ENCODE measurements at regions not wholly inside any gene's neighbourhood (a gene's known extent, or its start where the extent isn't known, plus 50 kb on each side); places are given as distances from the start of the nearest gene placed in this dataset.
"Not testable (repeated sequence)": the region's sequence is repeated elsewhere in the genome, so short reads cannot be mapped to it uniquely, and the experiment has no call there.

DNA sequence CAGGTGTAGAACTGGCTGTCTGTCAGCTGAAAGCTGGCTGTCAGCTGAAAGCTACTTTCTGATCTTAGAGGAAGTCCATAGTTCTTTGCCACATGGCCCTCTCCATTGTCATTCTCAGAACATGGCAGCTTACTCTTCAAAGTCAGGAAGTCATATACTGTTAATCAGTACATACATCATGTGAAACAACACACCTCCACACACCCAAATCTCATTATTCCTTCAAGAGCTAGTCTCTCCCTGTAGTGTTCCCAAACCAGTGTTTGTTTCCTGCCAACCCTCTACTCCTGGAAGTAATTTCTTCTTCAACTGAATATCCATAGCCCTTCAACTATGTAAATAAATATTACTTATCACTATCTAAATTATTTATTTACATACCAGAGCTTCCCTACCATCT, 58.9 kb downstream of the OR5AK2 start:
- no peak for DNase-seq

DNA sequence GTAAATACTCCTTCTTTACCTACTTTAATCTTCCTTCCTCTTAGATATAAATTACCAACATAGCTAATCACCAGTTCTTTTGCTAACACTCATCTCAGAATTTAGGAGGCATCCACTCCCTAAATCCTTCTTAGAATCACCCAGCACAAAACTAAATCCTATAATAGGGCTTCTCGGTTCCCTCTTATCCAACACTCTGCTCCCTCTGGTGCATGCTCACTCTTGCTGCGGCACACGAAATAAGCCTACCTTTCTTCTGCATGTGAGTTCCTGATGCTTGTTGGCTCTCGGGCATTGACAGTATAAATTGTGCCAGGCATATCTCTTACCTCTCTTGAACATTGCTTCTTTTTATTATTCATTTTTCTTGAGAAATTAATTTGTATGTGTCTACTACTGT, 61.0 kb downstream of the OR5AK2 start:
- DNase-seq = no peak

DNA sequence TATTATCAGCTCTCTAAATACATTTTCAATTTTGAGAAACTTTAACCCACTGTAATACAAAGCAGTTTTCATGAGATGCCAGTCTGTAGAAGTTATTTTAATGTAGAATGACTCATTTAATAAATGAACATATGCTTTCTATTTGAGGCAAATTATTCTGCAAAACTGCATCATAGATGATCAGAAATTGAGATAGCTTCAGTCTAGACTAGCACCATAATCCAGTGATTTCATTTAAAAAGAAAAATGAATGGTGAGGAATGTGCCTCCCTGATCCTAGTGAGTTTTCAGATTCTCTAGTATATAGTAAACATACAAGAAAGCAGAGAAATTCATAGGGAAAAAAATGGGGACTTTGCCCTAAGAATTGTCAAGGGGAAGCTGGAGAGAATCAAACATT, 66.1 kb downstream of the OR5AK2 start:
- DNase-seq = no peak

DNA sequence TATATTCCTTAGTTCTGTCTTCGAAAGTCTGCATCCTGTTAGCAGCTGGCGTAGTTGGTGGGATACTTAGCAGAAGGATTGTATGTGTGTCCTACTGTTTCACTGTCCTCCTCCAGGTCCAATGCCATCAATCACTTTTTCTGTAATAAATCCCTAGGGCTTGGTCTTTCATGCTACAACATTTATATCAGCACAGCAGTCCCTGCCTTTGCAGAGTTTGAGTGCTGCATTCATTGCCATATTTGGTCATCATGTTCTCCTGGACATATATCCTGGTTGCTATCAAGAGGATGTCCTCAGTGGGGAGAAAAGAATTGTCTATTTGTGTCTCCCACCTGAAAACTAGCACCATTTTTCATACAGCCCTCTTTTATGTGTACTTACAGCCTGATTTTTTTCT, 67.0 kb downstream of the OR5AK2 start:
- no peak for DNase-seq

DNA sequence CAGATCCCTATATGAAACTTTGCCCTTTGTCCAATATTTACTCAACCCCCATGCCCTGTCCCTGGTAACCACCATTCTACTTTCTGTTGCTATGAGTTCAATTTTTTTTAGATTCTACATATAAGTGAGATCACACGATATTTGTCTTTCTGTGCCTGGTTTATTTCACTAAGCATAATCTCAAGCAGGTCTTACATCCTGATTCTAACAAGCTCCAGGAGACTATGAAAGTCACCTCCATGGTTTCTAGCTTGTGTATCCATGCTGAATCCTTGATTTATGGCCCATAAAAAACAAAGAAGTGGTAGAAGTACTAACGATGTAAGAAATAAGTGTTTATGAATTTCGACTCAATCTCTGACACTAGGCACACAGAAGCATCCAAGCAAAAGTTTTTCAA, 68.0 kb downstream of the OR5AK2 start:
- no peak for DNase-seq

DNA sequence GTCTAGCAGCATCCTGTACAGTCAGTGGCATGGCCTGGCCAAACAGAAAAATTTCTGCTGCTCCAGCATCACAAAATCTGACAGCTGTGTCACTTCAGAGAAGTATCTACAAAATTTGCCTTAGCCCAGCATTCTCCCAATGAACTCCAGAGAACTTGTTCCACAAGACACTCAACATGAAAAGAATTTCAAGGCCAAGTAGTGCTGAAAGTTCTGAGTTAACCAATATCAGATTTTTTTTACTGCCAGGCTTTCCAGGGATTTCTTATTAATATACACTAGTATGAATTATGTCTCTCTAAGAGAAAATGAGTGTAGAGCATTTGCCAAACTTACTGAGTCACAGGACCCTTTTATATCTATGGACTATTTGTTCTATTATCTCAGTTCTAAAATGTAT, 68.8 kb downstream of the OR5AK2 start:
- DNase-seq = no peak

DNA sequence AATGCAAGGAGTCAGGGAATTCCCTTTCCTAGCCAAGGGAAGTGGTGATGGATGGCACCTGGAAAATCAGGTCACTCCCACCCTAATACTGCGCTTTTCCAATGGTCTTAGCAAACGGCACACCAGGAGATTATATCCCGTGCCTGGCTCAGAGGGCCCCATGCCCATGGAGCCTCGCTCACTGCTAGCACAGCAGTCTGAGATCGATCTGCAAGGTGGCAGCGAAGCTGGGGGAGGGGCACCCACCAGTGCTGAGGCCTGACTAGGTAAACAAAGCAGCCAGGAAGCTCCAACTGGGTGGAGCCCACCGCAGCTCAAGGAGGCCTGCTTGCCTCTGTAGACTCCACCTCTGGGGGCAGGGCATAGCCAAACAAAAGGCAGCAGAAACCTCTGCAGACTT, 74.2 kb downstream of the OR5AK2 start:
- not testable (repeated sequence) for DNase-seq

DNA sequence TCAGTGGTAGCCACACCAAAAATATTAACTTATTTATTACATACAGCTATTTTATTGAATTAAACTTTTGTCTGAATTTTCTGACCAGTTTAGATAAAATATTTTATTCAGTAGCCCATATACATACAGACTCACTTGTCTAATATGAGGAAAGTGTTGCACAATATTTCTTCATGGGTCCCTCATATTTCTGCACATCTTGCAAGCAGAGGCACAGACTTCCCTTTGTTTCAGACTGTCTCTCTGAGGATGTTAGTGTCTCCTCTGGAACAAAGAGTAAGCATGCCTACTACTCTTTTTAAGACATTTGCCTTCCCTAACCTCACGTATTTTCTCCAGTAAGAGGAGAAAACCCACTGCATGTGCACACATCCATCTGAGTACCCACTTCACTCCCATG, 81.2 kb downstream of the OR5AK2 start:
- no peak for DNase-seq

DNA sequence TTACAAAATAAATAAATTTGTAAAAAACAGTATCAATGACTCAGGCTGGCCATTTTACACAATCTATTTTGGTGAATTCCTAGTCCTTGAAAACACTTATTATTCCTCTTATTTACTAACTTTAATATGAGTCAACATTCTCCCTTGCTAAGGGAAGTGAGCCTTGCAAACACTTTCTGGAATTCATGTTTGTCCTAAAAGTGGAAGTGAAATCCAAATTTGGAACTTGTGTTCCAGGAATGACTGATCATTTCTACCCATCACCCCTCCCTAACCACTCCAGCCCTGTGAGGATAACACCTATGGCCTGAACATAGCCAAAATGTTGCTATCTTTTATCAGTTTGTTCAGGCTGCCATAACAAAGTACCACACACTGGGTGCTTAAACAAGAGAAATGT, 83.1 kb downstream of the OR5AK2 start:
- DNase-seq = no peak

DNA sequence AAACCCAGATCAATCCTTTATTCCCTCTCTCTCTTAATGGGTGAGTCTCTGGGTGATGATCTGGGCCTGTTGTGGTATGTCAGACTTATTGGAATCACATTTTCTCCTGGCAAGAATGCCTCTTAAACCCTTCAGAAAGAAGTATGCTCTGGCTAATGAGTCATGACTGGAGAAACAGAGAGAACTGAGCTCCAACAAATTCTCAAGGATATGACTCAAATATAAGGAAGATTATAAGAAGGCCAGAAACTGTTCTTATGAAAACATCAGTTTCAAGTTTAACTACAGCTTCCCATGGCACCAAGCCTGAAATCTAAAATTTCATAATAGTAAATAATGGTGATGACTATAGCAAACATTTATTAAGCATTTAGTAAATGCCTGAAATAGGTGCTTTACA, 83.9 kb downstream of the OR5AK2 start:
- no peak for DNase-seq

DNA sequence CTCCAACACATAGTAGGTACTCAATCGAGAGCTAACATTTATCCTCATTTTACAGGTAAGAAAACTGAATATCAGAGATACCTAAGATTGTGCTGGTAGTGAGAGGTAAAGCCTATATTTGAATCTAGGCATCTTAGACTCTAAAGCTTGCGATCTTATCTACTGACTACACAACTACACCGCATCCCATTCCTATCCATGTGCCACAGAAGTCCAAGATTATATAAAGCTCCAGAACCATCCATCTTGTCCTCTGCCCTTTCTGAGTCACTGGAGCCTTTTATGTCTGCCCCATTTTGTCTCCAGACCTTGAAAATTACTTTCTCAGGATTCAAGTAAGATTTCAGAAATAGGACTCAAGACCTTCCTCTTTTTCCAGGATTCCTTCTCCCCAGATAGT, 84.4 kb downstream of the OR5AK2 start:
- no peak for DNase-seq

DNA sequence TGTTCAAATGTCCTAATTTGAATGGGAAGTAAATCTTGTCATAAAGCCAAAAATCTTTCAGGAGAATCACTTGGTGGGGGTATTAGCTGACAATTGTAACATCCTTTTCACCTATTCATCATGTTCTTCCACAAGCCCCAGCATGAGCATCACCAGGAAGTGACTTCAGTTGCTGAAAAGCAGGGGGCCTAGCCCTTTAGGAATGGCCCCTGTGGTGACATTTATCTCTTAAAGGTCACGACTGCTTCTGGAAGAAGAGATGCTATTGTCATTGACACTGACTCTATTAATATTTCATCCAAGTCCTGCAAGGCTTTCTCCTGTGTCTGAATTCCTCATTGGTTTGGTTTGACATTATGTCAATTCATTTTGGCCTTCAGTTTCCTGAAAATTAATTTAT, 92.6 kb downstream of the OR5AK2 start:
- no peak for DNase-seq

DNA sequence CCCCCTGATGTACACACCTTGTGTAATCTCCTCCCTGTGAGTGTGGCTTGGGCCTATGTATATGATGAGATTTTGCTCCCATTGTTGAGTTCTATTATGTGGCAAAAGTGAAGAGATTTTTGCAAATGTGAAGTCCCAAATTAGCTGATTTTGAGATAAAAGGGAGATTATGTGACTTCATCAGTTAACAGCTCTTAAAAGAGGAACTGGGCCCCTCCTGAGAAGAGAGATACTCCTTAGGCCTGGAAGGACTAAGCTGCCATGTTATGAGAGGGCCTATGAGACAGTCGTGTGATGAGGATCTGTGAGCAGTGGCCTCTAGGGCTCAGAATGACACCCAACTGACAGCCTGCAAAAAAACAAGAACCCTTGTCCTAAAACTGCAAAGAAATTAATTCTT, 93.4 kb downstream of the OR5AK2 start:
- no peak for DNase-seq

DNA sequence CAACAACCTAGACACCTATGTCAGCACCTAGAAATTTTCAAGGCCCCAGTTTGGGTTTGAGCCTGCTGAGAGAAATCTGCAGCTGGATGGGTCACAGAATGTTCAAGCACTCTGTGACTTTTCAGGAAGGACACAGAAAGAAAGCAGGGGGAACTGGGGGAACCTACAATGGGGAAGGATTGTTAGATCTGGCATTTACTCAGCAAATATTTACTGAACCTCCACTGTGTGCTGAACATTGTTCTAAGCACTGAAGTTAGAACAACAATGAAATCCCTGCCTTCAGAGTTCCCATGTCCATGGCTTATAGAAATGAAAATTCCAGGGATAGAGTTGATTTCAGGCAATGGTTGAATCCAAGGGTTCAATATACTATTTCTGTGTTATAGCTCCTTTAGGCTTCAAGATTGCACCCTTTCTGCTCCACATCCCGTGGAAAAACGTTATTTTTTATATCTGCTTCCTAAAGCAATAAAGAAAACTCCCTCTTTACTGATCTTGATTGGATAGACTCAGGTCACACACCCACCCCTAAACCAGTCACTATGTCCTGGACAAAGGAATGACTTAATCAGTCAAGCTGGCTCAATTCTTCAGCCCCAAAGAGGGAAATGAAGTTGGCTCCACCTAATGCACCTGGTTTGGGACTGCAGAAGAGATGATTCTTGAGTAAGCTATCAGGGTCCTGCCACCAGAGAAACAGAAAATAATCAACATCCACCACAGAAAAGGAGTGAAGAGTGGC, 95.1 kb downstream of the OR5AK2 start:
- no peak for DNase-seq

DNA sequence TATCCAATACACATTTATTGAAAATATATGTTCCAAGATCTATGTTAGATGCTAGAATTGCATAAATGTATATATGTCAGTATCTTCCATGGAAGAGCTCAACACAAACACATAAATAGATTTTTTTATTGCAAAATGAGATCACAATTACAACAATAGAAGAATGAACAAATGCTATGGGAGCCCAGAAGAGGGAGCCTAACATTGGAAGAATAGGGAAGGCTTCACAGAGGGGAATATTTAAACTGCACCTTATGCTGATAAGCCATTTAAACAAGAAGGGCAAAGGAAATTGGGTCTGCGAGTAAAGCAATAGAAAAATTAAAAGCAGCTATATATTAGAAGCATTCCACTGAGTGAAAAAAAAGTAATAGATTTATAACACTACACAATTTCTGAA, 96.1 kb upstream of the LRRC55 start:
- DNase-seq = peak; percentile 15

DNA sequence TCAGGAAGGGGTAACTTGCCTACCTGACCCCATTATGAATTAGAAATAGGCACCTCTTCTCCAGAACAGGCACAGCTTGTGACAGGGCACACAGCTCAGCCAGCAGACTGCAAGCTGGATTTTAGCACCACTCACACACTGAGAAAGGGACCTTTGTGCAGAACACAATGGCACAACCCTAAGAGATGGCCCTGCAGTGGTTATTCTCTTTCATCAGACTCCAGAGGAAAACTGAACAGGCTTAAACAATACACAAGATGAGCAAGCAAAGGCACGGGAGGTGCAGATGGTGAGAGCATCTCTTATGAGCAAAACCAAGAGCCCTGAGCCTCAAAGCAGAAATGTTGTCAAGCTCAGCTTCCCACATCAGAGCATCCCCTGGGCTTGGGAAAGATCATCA, 93.8 kb upstream of the LRRC55 start:
- DNase-seq = no peak

DNA sequence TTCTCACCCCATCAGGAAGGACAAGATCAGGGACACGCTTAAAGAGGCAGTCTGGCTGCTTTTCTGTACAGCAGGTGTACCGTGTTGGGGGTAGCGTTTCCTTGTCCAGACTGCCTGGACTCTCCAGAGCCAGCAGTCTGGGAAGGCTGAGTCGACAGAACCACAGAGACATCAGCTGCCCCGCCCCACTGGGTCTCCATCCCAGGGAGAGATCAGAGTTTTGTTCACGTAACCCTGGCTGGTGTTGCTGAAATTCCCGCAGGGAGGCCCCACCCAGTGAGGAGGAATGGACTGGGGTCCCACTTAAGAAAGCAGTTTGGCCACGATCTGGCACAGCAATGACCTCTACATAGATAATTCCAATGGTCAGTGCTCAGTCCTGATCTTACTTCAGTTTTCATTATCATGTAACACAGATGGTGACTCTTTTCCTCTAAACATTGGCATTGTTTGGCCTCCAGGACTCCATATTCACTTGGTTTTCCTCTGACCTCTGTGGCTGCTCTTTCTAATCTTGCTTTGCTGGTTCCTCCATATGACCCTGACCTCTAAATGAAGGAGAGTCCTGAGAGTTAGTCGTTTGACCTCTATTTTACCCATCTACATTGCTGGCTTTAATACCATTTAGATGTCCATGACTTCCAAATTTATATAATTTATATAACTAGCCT, 89.6 kb upstream of the LRRC55 start:
- no peak for DNase-seq

DNA sequence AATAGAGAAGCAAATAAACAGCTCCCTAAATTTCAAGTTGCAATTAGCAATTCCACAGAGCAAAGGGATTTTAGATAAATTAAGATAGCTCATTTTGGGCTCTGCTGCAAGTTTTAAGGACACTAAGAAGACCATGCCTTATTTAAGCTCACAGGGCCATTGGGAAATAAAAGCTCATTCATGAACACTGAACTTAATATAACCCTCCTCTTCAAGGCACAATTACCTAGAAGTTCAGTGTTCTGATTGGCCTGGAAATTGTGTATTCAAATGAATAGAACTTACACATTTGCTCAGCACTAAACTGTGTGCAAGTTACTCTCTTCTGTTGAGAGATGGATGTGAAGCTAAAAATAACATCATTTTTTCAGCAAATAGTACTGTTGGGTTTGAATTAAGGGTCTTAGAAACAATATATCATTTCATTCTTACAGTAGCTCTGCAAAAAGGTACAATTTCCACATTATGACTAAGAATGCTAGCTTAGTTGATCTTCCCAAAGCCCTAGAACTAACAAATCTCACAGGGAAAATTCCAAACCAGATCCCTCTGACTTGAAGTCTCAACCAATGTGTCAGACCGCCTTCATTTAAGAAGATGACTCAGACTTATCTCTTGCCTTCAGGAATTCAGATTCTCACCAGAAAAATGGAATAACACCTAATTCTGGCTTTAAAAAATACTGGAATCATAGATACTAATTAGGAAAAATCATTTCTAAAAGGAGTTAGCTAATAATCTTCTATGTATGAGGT, 87.4 kb upstream of the LRRC55 start:
- DNase-seq = no peak

DNA sequence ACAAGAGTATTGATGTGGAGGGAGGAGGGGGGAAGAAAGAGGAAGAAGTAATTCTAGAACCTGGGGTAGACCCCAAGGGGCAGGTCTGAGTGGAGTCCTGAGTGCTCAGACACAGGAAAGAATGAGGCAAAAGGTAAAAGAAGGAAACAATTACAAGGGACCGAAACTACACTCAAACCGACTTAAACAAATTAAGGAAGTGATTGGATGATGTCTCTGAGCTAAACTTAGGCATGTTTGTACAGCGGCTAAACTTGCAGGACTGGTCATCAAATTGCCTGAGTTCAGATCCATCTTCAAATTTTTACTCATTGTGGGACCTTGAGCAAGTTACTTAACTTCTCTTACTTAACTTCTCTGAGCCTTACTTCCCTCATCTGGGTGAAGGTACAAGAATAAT, 86.3 kb upstream of the LRRC55 start:
- DNase-seq = no peak

DNA sequence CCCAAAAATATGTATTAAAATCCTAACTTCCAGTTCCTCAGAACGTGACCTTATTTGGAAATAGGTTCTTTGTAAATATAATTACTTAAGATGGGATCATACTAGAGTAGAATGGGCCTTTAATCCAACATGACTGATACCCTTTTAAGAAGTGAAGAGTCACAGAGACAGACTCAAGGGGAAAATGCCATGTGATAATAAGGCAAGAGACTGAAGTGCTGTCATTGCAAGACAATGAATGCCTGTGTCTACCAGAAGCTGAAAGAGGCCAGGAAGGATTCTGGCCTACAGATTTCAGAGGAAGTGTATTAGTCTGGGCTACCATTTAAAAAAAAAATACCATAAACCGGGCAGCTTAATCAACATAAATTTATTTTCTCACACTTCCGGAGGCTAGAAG, 85.9 kb upstream of the LRRC55 start:
- no peak for DNase-seq

DNA sequence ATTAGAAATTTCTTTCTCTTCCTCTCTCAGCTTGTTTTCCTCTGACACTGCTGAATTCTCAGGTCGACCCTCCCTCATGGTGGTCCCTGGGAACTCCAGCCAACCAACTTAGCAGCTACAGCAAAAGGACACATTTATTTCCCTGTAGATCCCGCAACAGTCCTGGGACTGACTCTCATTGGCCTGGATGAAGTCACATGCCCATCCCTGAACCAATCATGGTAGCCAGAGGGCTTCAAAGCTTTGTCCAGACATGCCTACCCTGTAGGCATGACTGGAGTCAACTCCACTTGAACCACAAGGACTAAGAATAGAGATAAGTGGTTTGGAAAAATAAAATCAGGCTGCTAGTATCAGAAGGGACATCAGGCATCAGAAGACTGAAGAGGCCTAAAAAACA, 84.6 kb upstream of the LRRC55 start:
- DNase-seq = no peak

DNA sequence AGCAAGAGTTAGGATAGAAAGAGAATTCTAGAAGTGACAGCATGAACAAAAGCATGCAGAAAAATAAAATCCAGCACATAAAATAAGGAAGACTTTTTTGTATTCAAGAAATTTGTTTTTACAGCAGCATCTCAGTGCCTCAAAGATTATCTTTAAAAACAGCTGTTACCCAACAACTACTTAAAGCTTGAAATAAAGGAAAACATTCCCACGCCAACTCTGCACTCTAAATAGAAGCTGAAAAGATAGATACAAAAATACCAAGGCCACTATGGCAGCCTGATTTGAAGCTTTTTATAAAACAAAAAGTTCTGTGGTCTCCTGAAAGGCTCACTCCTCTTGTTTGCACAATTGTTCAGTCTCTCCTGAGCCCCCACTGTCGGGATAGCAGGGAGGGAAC, 83.6 kb upstream of the LRRC55 start:
- DNase-seq = no peak

DNA sequence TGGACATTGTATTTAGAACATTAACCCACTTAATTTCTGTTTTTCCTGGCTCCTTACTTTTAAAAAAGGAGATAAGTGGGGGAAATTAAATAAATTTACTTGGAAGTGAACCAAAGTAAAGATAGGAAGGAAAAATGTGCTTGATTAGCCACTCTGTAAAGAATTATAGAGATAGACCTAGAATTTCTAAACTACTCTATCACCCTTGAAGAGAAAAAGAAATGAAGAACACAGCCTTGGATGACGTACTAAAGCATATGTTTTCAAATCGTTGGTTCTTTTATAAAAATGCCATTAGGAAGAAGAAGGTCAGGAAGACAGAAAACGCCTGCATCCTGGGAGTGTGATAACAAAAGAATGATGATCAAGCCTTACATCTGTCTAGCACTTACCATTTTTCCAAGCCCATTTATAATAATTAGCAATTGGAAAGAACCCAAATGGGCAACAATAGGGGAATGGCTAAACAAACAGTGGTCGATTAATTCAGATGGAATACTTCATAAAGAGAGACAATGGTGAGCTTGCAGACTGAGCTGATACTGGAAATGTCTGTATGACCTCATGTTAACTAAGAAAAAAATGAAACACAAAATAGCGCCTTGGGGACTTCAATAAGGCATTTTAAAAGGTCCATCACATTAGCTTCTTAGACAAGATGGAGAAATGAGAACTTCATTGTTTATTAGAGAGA, 81.0 kb upstream of the LRRC55 start:
- no peak for DNase-seq
